ENCODE measurements at regions not wholly inside any gene's neighbourhood (a gene's known extent, or its start where the extent isn't known, plus 50 kb on each side); places are given as distances from the start of the nearest gene placed in this dataset.

GRCh38 chr2:152971685-152972084 lies 253.3 kb downstream of the ARL6IP6 start:
- no peak for DNase-seq (ENCODE audit: low read depth)

GRCh38 chr2:152962446-152962845 lies 244.0 kb downstream of the ARL6IP6 start:
- DNase-seq (ENCODE audit: low read depth): no peak

GRCh38 chr2:152961351-152961750 lies 242.9 kb downstream of the ARL6IP6 start:
- DNase-seq (ENCODE audit: low read depth): no peak

- DNase-seq (ENCODE audit: low read depth): peak; percentile 2
These were observed 231.7 kb downstream of the ARL6IP6 start for GRCh38 chr2:152950126-152950525.

GRCh38 chr2:152944099-152944498 lies 225.7 kb downstream of the ARL6IP6 start:
- DNase-seq (ENCODE audit: low read depth): no peak

GRCh38 chr2:152942940-152943440 lies 224.6 kb downstream of the ARL6IP6 start:
- no peak for DNase-seq (ENCODE audit: low read depth)

GRCh38 chr2:152930501-152930900 lies 212.1 kb downstream of the ARL6IP6 start:
- DNase-seq (ENCODE audit: low read depth): no peak

GRCh38 chr2:152929628-152930027 lies 211.2 kb downstream of the ARL6IP6 start:
- DNase-seq (ENCODE audit: low read depth): no peak

GRCh38 chr2:152925547-152926448 lies 207.4 kb downstream of the ARL6IP6 start:
- DNase-seq (ENCODE audit: low read depth): peak; percentile 15

GRCh38 chr2:152924722-152925121 lies 206.3 kb downstream of the ARL6IP6 start:
- DNase-seq (ENCODE audit: low read depth): no peak

- DNase-seq (ENCODE audit: low read depth): no peak
These were observed 205.8 kb downstream of the ARL6IP6 start for GRCh38 chr2:152924219-152924618.

- DNase-seq (ENCODE audit: low read depth): no peak
These were observed 202.4 kb downstream of the ARL6IP6 start for GRCh38 chr2:152920846-152921245.

- DNase-seq (ENCODE audit: low read depth): no peak
These were observed 192.6 kb downstream of the ARL6IP6 start for GRCh38 chr2:152910970-152911369.

- DNase-seq (ENCODE audit: low read depth): no peak
These were observed 188.6 kb downstream of the ARL6IP6 start for GRCh38 chr2:152907046-152907445.

GRCh38 chr2:152894051-152894450 lies 175.6 kb downstream of the ARL6IP6 start:
- no peak for DNase-seq (ENCODE audit: low read depth)

- no peak for DNase-seq (ENCODE audit: low read depth)
These were observed 172.3 kb downstream of the ARL6IP6 start for GRCh38 chr2:152890736-152891135.

GRCh38 chr2:152883951-152884487 lies 165.6 kb downstream of the ARL6IP6 start:
- DNase-seq (ENCODE audit: low read depth): no peak

GRCh38 chr2:152881527-152881926 lies 163.1 kb downstream of the ARL6IP6 start:
- no peak for DNase-seq (ENCODE audit: low read depth)

GRCh38 chr2:152879275-152879674 lies 160.9 kb downstream of the ARL6IP6 start:
- no peak for DNase-seq (ENCODE audit: low read depth)

GRCh38 chr2:152875701-152876695 lies 157.6 kb downstream of the ARL6IP6 start:
- DNase-seq (ENCODE audit: low read depth): peak; percentile 61

- DNase-seq (ENCODE audit: low read depth): peak; percentile 41
These were observed 156.5 kb downstream of the ARL6IP6 start for GRCh38 chr2:152874955-152875354.

- DNase-seq (ENCODE audit: low read depth): no peak
These were observed 151.8 kb downstream of the ARL6IP6 start for GRCh38 chr2:152870239-152870638.
